K562 (cell line): ENCODE measurements at regions not wholly inside any gene's neighbourhood (a gene's known extent, or its start where the extent isn't known, plus 50 kb on each side); places are given as distances from the start of the nearest gene placed in this dataset.

Source experiments
- ATAC-seq: fragments of 200-7000 bp; cut with Tn5 transposase; 3 replicates; pipeline ENCODE4 v1.9.1; 2020; ENCODE audit warnings: moderate library complexity
- BruUV-seq: library from RNA; stranded (reverse); fragments of 400-500 nt; replicated peaks from 2 replicates; lab custom pipeline; 2021; lab: Mats Ljungman, UMichigan
- CTCF ChIA-PET: fragments of 300-600 bp; formaldehyde crosslinking; extraction: SDS; loops from one replicate; lab custom pipeline; 2021; ENCODE audit warnings: low intra/inter-chr PET ratio; lab: Yijun Ruan, JAX
- POLR2A ChIA-PET: fragments of 300-600, 350-650 bp; sonication (Branson Sonifier 250); formaldehyde crosslinking; extraction: SDS; loops from one replicate; lab custom pipeline; 2021; ENCODE audit warnings: antibody characterized with exemption, inconsistent platforms; lab: Yijun Ruan, JAX
- DNase-seq, 4 experiments: peaks; one replicate each; pipeline versions ENCODE4 v3.0.0 to v3.0.0-alpha.2; 2011 to 2018; ENCODE audit warnings: low spot score in 3 of 4, mixed read lengths in 3 of 4; ENCODE audit errors: extremely low read depth in 1 of 4
- FAIRE-seq: peaks from 2 replicates; lab custom pipeline; 2011; peaks lifted over from hg19 to GRCh38; lab: Jason Lieb, UNC
- H2AFZ ChIP-seq: 2 replicates; pipeline ENCODE4 v1.6.0; 2011; ENCODE audit warnings: low read depth, low read length, control low read depth, inconsistent platforms
- H3K27ac ChIP-seq: fragments of 200-600 bp; 3 replicates; pipeline ENCODE4 v1.8.0; 2011; ENCODE audit warnings: low read depth, mild to moderate bottlenecking, control low read depth, inconsistent platforms, low read length, moderate library complexity, mixed read lengths; ENCODE audit errors: extremely low read depth
- H3K27me3 ChIP-seq, 2 experiments: fragments of 300-600 bp in 1 of 2; 2 replicates in 1 of 2; 3 replicates in 1 of 2; pipeline versions ENCODE4 v1.6.0 to v1.8.0; 2011; ENCODE audit warnings: inconsistent platforms in 2 of 2, low read length in 2 of 2, mild to moderate bottlenecking in 1 of 2, mixed read lengths in 1 of 2, moderate library complexity in 1 of 2; ENCODE audit not compliant: control insufficient read depth in 2 of 2, insufficient read depth in 2 of 2
- H3K36me3 ChIP-seq: fragments of 300-600 bp; 3 replicates; pipeline ENCODE4 v1.8.0; 2011; ENCODE audit warnings: mild to moderate bottlenecking, low read length, inconsistent platforms; ENCODE audit not compliant: control insufficient read depth, insufficient read depth
- H3K4me1 ChIP-seq, 2 experiments: fragments of 200-600 bp in 1 of 2; replicated peaks in 1 of 2; 2 replicates in 1 of 2; 3 replicates in 1 of 2; pipeline versions ENCODE4 v1.5.1 to v1.8.0; 2011; ENCODE audit warnings: inconsistent platforms in 2 of 2, low read length in 2 of 2, mild to moderate bottlenecking in 1 of 2, mixed read lengths in 1 of 2, moderate library complexity in 1 of 2; ENCODE audit not compliant: control insufficient read depth in 2 of 2, insufficient read depth in 2 of 2
- H3K4me2 ChIP-seq: 2 replicates; pipeline ENCODE4 v1.6.1; 2011; ENCODE audit warnings: low read length, control low read depth, inconsistent platforms, mixed read lengths; ENCODE audit not compliant: insufficient read depth
- H3K4me3 ChIP-seq: fragments of 200-600 bp; sonication (generic), shearing (Covaris generic); 2 replicates; pipeline ENCODE4 v1.5.1; 2016; ENCODE audit warnings: control low read depth, inconsistent platforms
- H3K79me2 ChIP-seq: fragments of 200-600 bp; 3 replicates; pipeline ENCODE4 v1.8.0; 2011; ENCODE audit warnings: low read length, inconsistent platforms; ENCODE audit not compliant: control insufficient read depth, insufficient read depth
- H3K9ac ChIP-seq, 2 experiments: 2 replicates each; pipeline versions ENCODE4 v1.6.0 to v1.6.1; 2011; ENCODE audit warnings: low read depth in 2 of 2, low read length in 2 of 2, control low read depth in 1 of 2, inconsistent platforms in 1 of 2, mild to moderate bottlenecking in 1 of 2, mixed read lengths in 1 of 2; ENCODE audit not compliant: insufficient read depth in 1 of 2
- H3K9me1 ChIP-seq: one replicate; pipeline ENCODE4 v1.6.0; 2011; ENCODE audit warnings: inconsistent platforms, mild to moderate bottlenecking, low read length, moderate library complexity; ENCODE audit not compliant: control insufficient read depth, insufficient read depth
- H3K9me3 ChIP-seq: replicated peaks from 2 replicates; pipeline ENCODE4 v1.5.1; 2011; ENCODE audit warnings: low read depth, low read length, inconsistent platforms; ENCODE audit not compliant: control insufficient read depth, insufficient read depth
- H4K20me1 ChIP-seq: replicated peaks from 2 replicates; pipeline ENCODE4 v1.6.1; 2011; ENCODE audit warnings: low read length, inconsistent platforms, mixed read lengths; ENCODE audit not compliant: control insufficient read depth, insufficient read depth
- ARID4B ChIP-seq: sonication (generic); formaldehyde crosslinking; IDR thresholded peaks from 2 replicates; pipeline ENCODE4 v1.8.0; 2022; ENCODE audit warnings: mild to moderate bottlenecking, missing genetic modification reagents
- ESRRA ChIP-seq: fragments of 450-650 bp; IDR thresholded peaks from 2 replicates; pipeline ENCODE4 v1.6.1; 2014; ENCODE audit warnings: low read depth, mild to moderate bottlenecking, moderate library complexity, borderline replicate concordance
- HDGF ChIP-seq: fragments of 450-650 bp; IDR thresholded peaks from 2 replicates; pipeline ENCODE4 v1.6.1; 2016
- HSF4 ChIP-seq: fragments of 250-450 bp; sonication (Bioruptor Pico); IDR thresholded peaks from 2 replicates; pipeline ENCODE4 v2.1.2; 2022; ENCODE audit warnings: mild to moderate bottlenecking, moderate library complexity, borderline replicate concordance
- LARP7 ChIP-seq: fragments of 450-650 bp; IDR thresholded peaks from 2 replicates; pipeline ENCODE4 v1.6.1; 2016
- NFYB ChIP-seq: IDR thresholded peaks from 2 replicates; pipeline ENCODE4 v1.6.1; 2011; ENCODE audit warnings: mild to moderate bottlenecking, moderate library complexity; ENCODE audit not compliant: insufficient read length; ENCODE audit errors: extremely low read depth
- NR2C2 ChIP-seq, 2 experiments: fragments of 200-800 bp in 1 of 2; sonication (Bioruptor generic) in 1 of 2; sonication (generic) in 1 of 2; formaldehyde crosslinking in 1 of 2; IDR thresholded peaks; 2 replicates each; pipeline versions ENCODE4 v1.6.1 to v1.8.0; 2016 to 2022; ENCODE audit warnings: mild to moderate bottlenecking in 1 of 2, missing compliant biosample characterization in 1 of 2, missing genetic modification characterization in 1 of 2, missing genetic modification reagents in 1 of 2
- PCBP2 ChIP-seq: fragments of 200-400 bp; formaldehyde crosslinking; IDR thresholded peaks from 2 replicates; pipeline ENCODE4 v1.6.1; 2018; ENCODE audit warnings: low read length, low read depth, mild to moderate bottlenecking, moderate library complexity; ENCODE audit not compliant: poor library complexity, severe bottlenecking
- POLR2G ChIP-seq: fragments of 200-400 bp; formaldehyde crosslinking; IDR thresholded peaks from 2 replicates; pipeline ENCODE4 v1.6.1; 2017; ENCODE audit warnings: low read depth, mild to moderate bottlenecking, antibody characterized with exemption, low read length, moderate library complexity
- RHOXF2B ChIP-seq: fragments of 250-450 bp; sonication (Bioruptor Pico); conservative IDR thresholded peaks from 2 replicates; pipeline ENCODE4 v1.5.1; 2021
- SPI1 ChIP-seq: IDR thresholded peaks from 2 replicates; pipeline ENCODE4 v1.6.1; 2011; ENCODE audit warnings: low read depth, low read length, control low read depth, borderline replicate concordance
- WHSC1 ChIP-seq: IDR thresholded peaks from one replicate; pipeline ENCODE4 v1.6.1; 2012; ENCODE audit warnings: low read length, control low read depth, inconsistent platforms
- ZNF124 ChIP-seq: sonication (generic); formaldehyde crosslinking; IDR thresholded peaks from 2 replicates; pipeline ENCODE4 v1.8.1; 2022; ENCODE audit warnings: missing genetic modification reagents
- ZNF143 ChIP-seq: sonication (generic); formaldehyde crosslinking; IDR thresholded peaks from 2 replicates; pipeline ENCODE4 v1.9.0; 2022; ENCODE audit warnings: mild to moderate bottlenecking, missing genetic modification reagents
- ZNF785 ChIP-seq: fragments of 250-450 bp; sonication (Bioruptor Pico); IDR thresholded peaks from 2 replicates; pipeline ENCODE4 v1.4.0; 2020; ENCODE audit warnings: mild to moderate bottlenecking
- WGBS: fragments of 100-300 bp; shearing (Covaris generic); methylation state at CpG from one replicate; pipeline ENCODE4 v1.1.6; 2016; ENCODE audit warnings: low coverage, mixed read lengths; ENCODE audit not compliant: insufficient coverage; ENCODE audit errors: missing lambda C conversion rate; 5-methylcytosine and 5-hydroxymethylcytosine counted together
- in situ Hi-C: fragments of 300-500 bp; cut with MboI; formaldehyde crosslinking; loops from 4 replicates; pipeline ENCODE4 v1.15.0; 2018; ENCODE audit warnings: inconsistent platforms, mixed read lengths
- intact Hi-C: fragments of 100-400 bp; cut with micrococcal nuclease; formaldehyde crosslinking; loops from 2 replicates; pipeline ENCODE4 v1.14.2; 2022
- TF ChIP-seq, protein P1 (sequence below), 3 experiments: fragments of 200-800 bp in 1 of 3; sonication (Bioruptor generic) in 1 of 3; sonication (generic) in 1 of 3; formaldehyde crosslinking in 1 of 3; IDR thresholded peaks; 2 replicates each; pipeline versions ENCODE4 v1.6.1 to v1.8.0; 2016 to 2022; ENCODE audit warnings: mild to moderate bottlenecking in 2 of 3, missing compliant biosample characterization in 2 of 3, missing genetic modification characterization in 2 of 3, missing genetic modification reagents in 1 of 3

DNA sequence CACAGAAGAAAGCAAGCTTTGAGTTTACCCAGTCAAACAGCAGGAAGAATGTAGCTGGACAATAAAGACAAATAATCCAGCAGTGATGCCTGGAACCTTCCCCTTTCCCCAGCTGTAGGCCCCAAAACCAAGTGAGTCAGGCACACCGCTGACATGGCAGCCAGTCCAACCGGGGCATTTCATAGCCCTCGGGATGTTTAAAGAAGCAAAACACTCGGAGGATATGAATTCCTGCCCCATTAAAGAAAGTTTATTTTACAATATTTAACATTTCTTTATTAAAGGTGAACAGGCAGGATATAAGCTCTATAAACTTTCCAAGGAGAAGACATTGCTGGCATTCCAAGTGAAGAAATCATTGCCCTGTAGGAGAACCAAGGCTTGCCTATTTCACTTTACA is 507.6 kb upstream of the TNP1 start:
- no peaks in the 10 kb centered on the region for H3K9me1 ChIP-seq
- no peaks in the 10 kb centered on the region for H3K36me3 ChIP-seq
- intact Hi-C loops = no loop called here
- WGBS = 6% methylated on average over 4 of the region's 4 CpGs
- H3K9ac ChIP-seq = no peak overlapping the region
- in situ Hi-C loops = no loop called here
- BruUV-seq = no TSS peak
- H3K4me3 ChIP-seq = no peak overlapping the region
- ATAC-seq = no peak
- TF ChIP-seq ESRRA (no peak), POLR2G (no peak), WHSC1 (no peak), ZNF785 (no peak), ARID4B (no peak), NR2C2 (CRISPR knock-in tag; IDR thresholded peaks at IDR 0.05) (no peak), NR2C2 (tag; IDR thresholded peaks at IDR 0.05) (no peak), ZNF143 (CRISPR knock-in tag) (no peak), HSF4 (CRISPR knock-in tag) (no peak), SPI1 (no peak), NFYB (no peak), ZNF124 (CRISPR knock-in tag) (no peak), RHOXF2B (CRISPR knock-in tag) (no peak), HDGF (no peak), LARP7 (no peak), PCBP2 (no peak)
- TF ChIP-seq, protein P1, sequence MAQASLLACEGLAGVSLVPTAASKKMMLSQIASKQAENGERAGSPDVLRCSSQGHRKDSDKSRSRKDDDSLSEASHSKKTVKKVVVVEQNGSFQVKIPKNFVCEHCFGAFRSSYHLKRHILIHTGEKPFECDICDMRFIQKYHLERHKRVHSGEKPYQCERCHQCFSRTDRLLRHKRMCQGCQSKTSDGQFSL (CRISPR knock-in tag; IDR thresholded peaks at IDR 0.05) = no peak
- TF ChIP-seq, protein P1 (tag; IDR thresholded peaks at IDR 0.05) = no peak
- H3K9me3 ChIP-seq = no peaks in the 10 kb centered on the region
- no peak overlapping the region for H2AFZ ChIP-seq
- no peak overlapping the region for H3K27ac ChIP-seq
- ChIA-PET CTCF (no interaction called here), POLR2A (interaction anchor here (0.5 kb wide), 1 partner anchor 18 kb away, joined by 3 read pairs; no protein-coding TSS in a partner anchor)
- peaks cover 0 to 10% of the 10 kb centered on the region in 2 experiments; a peak in 4 of 5 replicates for H3K27me3 ChIP-seq
- no peaks in the 10 kb centered on the region for H4K20me1 ChIP-seq
- H3K79me2 ChIP-seq = no peaks in the 10 kb centered on the region
- no peak for DNase-seq
- FAIRE-seq = no peak
- no peak overlapping the region for H3K4me2 ChIP-seq
- H3K4me1 ChIP-seq = peaks cover 0 to 5% of the 10 kb centered on the region in 2 experiments; a peak in 1 of 5 replicates
